H1 (cell line): ENCODE measurements at regions not wholly inside any gene's neighbourhood (a gene's known extent, or its start where the extent isn't known, plus 50 kb on each side); places are given as distances from the start of the nearest gene placed in this dataset.

Experiments used
- BACH1 ChIP-seq: IDR thresholded peaks from 2 replicates; pipeline ENCODE4 v1.6.1; 2012; ENCODE audit warnings: low read length, improper control_type of control experiment
- CTCF ChIP-seq, 3 experiments: IDR thresholded peaks; 1 replicate in 2 of 3; 2 replicates in 1 of 3; pipeline versions ENCODE4 v1.5.1 to v1.6.1; 2011; ENCODE audit warnings: low read length in 3 of 3, mild to moderate bottlenecking in 3 of 3, inconsistent platforms in 2 of 3, low read depth in 1 of 3, moderate library complexity in 1 of 3; ENCODE audit not compliant: insufficient read depth in 1 of 3; ENCODE audit errors: control extremely low read depth in 1 of 3
- POLR2A ChIP-seq, 2 experiments: IDR thresholded peaks; 1 replicate in 1 of 2; 2 replicates in 1 of 2; pipeline ENCODE4 v1.6.1; 2011; ENCODE audit warnings: low read depth in 2 of 2, low read length in 2 of 2, mild to moderate bottlenecking in 2 of 2; ENCODE audit errors: control extremely low read depth in 1 of 2
- SIN3A ChIP-seq, 2 experiments: IDR thresholded peaks in 1 of 2; conservative IDR thresholded peaks in 1 of 2; 2 replicates each; pipeline ENCODE4 v1.6.1; 2011 to 2012; ENCODE audit warnings: low read length in 2 of 2, improper control_type of control experiment in 1 of 2, low read depth in 1 of 2, mild to moderate bottlenecking in 1 of 2

- no peak for TF ChIP-seq CTCF (IDR thresholded peaks at IDR 0.05; ENCODE audit: control extremely low read depth in 1 of 3, insufficient read depth in 1 of 3, low read depth in 1 of 3, low read length in 3 of 3)
- no peak for TF ChIP-seq POLR2A (IDR thresholded peaks at IDR 0.05; ENCODE audit: control extremely low read depth in 1 of 2, low read depth in 2 of 2, low read length in 2 of 2)
- no peak for TF ChIP-seq BACH1
- TF ChIP-seq SIN3A (conservative IDR thresholded peaks at IDR 0.05 in 1 of 2, IDR thresholded peaks at IDR 0.05 in 1 of 2; ENCODE audit: low read depth in 1 of 2, low read length in 2 of 2): no peak
Measured at GRCh38 chr18:78924786-78925540, 54.7 kb upstream of the SALL3 start.
